Stomach smooth muscle (tissue), 2 donors: ENCODE measurements at regions not wholly inside any gene's neighbourhood (a gene's known extent, or its start where the extent isn't known, plus 50 kb on each side); places are given as distances from the start of the nearest gene placed in this dataset.

Experiments used
- H3K27ac ChIP-seq: one replicate; pipeline ENCODE4 v1.7.0; 2013; ENCODE audit warnings: mild to moderate bottlenecking, low read length, inconsistent platforms
- H3K27me3 ChIP-seq, 2 donors: one replicate each; pipeline ENCODE4 v1.7.0; 2013; ENCODE audit warnings: low read length in 2 of 2; ENCODE audit not compliant: insufficient read depth in 2 of 2, control insufficient read depth in 1 of 2
- H3K36me3 ChIP-seq, 2 donors: one replicate each; pipeline ENCODE4 v1.7.0; 2013; ENCODE audit warnings: low read length in 2 of 2; ENCODE audit not compliant: control insufficient read depth in 2 of 2, insufficient read depth in 2 of 2
- H3K4me1 ChIP-seq: one replicate; pipeline ENCODE4 v1.7.0; 2013; ENCODE audit warnings: low read length; ENCODE audit not compliant: control insufficient read depth, insufficient read depth
- H3K4me3 ChIP-seq, 2 donors: one replicate each; pipeline ENCODE4 v1.7.0; 2013; ENCODE audit warnings: low read length in 2 of 2
- H3K9ac ChIP-seq, 2 donors: one replicate each; pipeline ENCODE4 v1.7.0; 2013; ENCODE audit warnings: low read length in 2 of 2, mild to moderate bottlenecking in 1 of 2
- H3K9me3 ChIP-seq, 2 donors: one replicate each; pipeline ENCODE4 v1.7.0; 2013; ENCODE audit warnings: low read length in 2 of 2; ENCODE audit not compliant: control insufficient read depth in 2 of 2
- donor health status: healthy.
- donor health status: Pancreatic carcinoma.

- no peaks in the 10 kb centered on the region for H3K36me3 ChIP-seq
- H3K4me3 ChIP-seq, result no peak overlapping the region
- H3K4me1 ChIP-seq, result no peaks in the 10 kb centered on the region
- H3K27ac ChIP-seq, result no peak overlapping the region
- H3K9me3 ChIP-seq, result no peaks in the 10 kb centered on the region
- no peak overlapping the region for H3K9ac ChIP-seq
- H3K27me3 ChIP-seq, result no peaks in the 10 kb centered on the region
These were observed 74.0 kb upstream of the PELI2 start for GRCh38 chr14:56044196-56044595.

- Histone ChIP-seq H3K9me3 (no peaks in the 10 kb centered on the region), H3K4me3 (no peak overlapping the region), H3K27me3 (no peaks in the 10 kb centered on the region), H3K4me1 (no peaks in the 10 kb centered on the region), H3K27ac (no peak overlapping the region), H3K9ac (no peak overlapping the region), H3K36me3 (no peaks in the 10 kb centered on the region)
These were observed 71.7 kb upstream of the PELI2 start for GRCh38 chr14:56046546-56046945.

DNA sequence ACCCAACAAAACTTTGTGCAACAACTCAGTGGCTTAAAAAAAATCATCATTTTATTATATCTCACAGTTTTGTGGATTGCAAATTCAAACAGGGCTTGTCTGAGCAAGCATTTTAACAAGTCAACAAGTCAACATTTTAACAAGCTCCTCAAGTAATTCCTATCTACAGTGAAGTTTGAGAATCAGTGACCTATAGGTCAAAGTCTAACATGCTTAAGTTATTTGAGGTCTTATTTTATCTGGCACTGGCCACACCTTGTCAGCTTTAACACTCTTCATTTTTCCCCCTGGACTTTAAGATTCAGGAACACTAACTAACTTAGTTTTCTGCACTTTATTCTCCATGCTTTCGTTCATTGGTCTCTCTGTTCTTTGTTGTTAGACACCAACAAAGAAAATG is 71.2 kb upstream of the PELI2 start:
- Histone ChIP-seq H3K4me3 (no peak overlapping the region), H3K27ac (no peak overlapping the region), H3K36me3 (no peaks in the 10 kb centered on the region), H3K9ac (no peak overlapping the region), H3K27me3 (no peaks in the 10 kb centered on the region), H3K9me3 (no peaks in the 10 kb centered on the region), H3K4me1 (no peaks in the 10 kb centered on the region)

DNA sequence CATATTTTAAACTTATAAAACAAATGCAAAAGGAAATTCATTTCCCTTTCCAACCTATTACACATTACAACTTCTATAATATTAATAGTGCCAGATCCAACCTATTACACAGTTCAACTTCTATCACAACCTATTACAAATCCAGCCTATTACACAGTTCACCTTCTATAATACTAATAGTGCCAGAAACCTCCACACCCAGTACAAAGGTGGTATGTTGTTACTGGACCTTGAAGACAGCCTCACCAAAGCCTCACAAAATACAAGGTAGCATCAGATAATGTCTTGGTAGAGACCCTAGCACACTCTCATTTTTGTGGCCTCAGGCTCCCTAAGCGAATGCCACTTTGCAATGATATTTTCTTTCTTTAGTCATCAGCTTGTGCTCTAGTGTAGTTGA is 68.7 kb upstream of the PELI2 start:
- Histone ChIP-seq H3K9ac (no peak overlapping the region), H3K36me3 (no peaks in the 10 kb centered on the region), H3K27ac (no peak overlapping the region), H3K4me3 (no peak overlapping the region), H3K9me3 (no peaks in the 10 kb centered on the region), H3K27me3 (no peaks in the 10 kb centered on the region), H3K4me1 (no peaks in the 10 kb centered on the region)

GRCh38 chr14:56055511-56055910 is 62.7 kb upstream of the PELI2 start:
- H3K27me3 ChIP-seq, result no peaks in the 10 kb centered on the region
- no peak overlapping the region for H3K4me3 ChIP-seq
- no peaks in the 10 kb centered on the region for H3K9me3 ChIP-seq
- no peaks in the 10 kb centered on the region for H3K4me1 ChIP-seq
- no peak overlapping the region for H3K27ac ChIP-seq
- H3K36me3 ChIP-seq, result no peaks in the 10 kb centered on the region
- no peak overlapping the region for H3K9ac ChIP-seq

- H3K27ac ChIP-seq, result no peak overlapping the region
- H3K36me3 ChIP-seq, result no peaks in the 10 kb centered on the region
- no peaks in the 10 kb centered on the region for H3K9me3 ChIP-seq
- no peak overlapping the region for H3K9ac ChIP-seq
- H3K4me1 ChIP-seq, result no peaks in the 10 kb centered on the region
- no peak overlapping the region for H3K4me3 ChIP-seq
- H3K27me3 ChIP-seq, result no peaks in the 10 kb centered on the region
These were observed 62.2 kb upstream of the PELI2 start for GRCh38 chr14:56056031-56056430.

DNA sequence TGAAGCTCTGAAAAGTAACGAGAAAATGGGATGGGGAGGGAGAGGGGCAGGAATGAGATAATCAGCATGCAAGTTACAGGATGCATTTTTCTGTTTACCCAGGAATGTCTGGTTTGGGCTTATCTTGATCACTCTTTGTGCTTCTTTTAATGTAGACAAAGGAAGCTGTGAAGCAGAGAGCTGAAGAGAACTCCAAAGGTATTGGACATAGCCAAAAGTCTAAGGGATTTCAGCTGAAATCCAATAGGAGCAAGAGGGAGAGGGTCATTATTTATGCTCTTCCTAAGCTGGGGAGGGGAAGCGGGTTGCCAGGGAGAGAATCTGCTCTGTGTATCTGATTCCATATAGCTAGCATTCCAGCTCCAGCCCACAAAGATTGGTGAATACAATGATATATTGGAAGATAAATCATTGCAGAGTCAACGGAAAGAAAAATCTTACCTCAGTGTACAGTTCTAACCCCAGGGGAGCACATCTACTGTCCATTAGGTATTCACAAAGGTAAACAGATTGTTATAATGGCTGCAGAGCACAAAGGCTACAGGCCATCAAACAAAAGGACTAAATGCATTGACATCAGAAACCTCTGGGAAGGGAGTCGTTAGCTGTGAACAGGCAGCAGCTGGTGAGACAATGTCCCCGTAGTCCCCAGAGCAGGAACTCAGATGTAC is 61.0 kb upstream of the PELI2 start:
- H3K27ac ChIP-seq, result no peak overlapping the region
- H3K9me3 ChIP-seq, result no peaks in the 10 kb centered on the region
- no peaks in the 10 kb centered on the region for H3K27me3 ChIP-seq
- no peaks in the 10 kb centered on the region for H3K4me1 ChIP-seq
- H3K36me3 ChIP-seq, result no peaks in the 10 kb centered on the region
- H3K9ac ChIP-seq, result no peak overlapping the region
- H3K4me3 ChIP-seq, result no peak overlapping the region

DNA sequence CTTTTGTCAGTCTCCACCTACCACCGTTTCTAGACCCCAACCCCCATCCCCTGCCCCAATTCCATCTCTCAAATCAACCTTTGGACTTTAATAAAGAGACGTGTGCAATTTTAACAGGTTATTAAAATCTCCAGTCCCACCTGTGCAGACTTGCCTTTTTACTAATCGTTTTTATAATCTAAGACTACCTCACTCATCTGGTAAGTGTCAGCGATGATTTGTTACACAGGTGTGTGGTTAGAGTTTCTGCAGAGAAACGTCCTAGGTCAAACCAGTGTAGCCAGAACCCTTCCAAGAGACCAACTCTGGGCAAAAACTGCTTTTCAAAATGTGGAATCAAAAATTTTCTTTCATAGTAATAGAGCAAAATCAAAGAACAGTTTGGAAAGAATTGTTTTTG is 60.4 kb upstream of the PELI2 start:
- no peak overlapping the region for H3K9ac ChIP-seq
- H3K27ac ChIP-seq, result no peak overlapping the region
- H3K9me3 ChIP-seq, result no peaks in the 10 kb centered on the region
- H3K36me3 ChIP-seq, result no peaks in the 10 kb centered on the region
- H3K27me3 ChIP-seq, result no peaks in the 10 kb centered on the region
- H3K4me3 ChIP-seq, result no peak overlapping the region
- H3K4me1 ChIP-seq, result no peaks in the 10 kb centered on the region

DNA sequence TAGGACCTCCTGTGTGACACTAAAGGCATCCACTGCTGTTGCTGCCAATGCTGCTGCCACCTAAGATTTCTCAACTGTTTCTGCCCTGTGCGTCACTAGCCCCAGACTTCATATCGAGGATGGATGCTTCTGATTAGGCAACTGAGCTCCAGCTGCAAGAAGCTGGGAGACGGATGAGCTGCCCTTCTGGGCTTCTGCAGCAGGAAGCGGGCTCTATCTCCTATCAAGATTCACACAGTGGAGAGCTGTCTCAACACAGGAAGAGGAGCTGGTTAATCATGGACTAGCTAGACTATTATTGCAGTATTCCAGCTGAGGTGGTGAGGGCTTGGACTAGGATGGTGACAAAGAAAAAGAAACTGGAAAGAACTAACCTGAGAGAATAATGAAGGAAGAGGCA is 59.2 kb upstream of the PELI2 start:
- no peaks in the 10 kb centered on the region for H3K27me3 ChIP-seq
- no peaks in the 10 kb centered on the region for H3K36me3 ChIP-seq
- no peaks in the 10 kb centered on the region for H3K9me3 ChIP-seq
- no peak overlapping the region for H3K27ac ChIP-seq
- no peak overlapping the region for H3K4me3 ChIP-seq
- no peaks in the 10 kb centered on the region for H3K4me1 ChIP-seq
- H3K9ac ChIP-seq, result no peak overlapping the region

GRCh38 chr14:56061051-56061450 is 57.2 kb upstream of the PELI2 start:
- Histone ChIP-seq H3K27ac (no peak overlapping the region), H3K36me3 (no peaks in the 10 kb centered on the region), H3K9ac (no peak overlapping the region)

GRCh38 chr14:56063131-56063530 is 55.1 kb upstream of the PELI2 start:
- Histone ChIP-seq H3K27ac (no peak overlapping the region), H3K36me3 (no peaks in the 10 kb centered on the region)

More at GRCh38 chr14:56061051-56061450, 57.2 kb upstream of the PELI2 start:
- no peaks in the 10 kb centered on the region for H3K4me1 ChIP-seq
- H3K27me3 ChIP-seq, result no peaks in the 10 kb centered on the region
- no peak overlapping the region for H3K4me3 ChIP-seq
- no peaks in the 10 kb centered on the region for H3K9me3 ChIP-seq

More at GRCh38 chr14:56063131-56063530, 55.1 kb upstream of the PELI2 start:
- Histone ChIP-seq H3K9ac (no peak overlapping the region), H3K9me3 (no peaks in the 10 kb centered on the region), H3K27me3 (no peaks in the 10 kb centered on the region), H3K4me3 (no peak overlapping the region), H3K4me1 (no peaks in the 10 kb centered on the region)
